PC-3 (cell line): ENCODE measurements at regions not wholly inside any gene's neighbourhood (a gene's known extent, or its start where the extent isn't known, plus 50 kb on each side); places are given as distances from the start of the nearest gene placed in this dataset.

Experiments used
- CTCF ChIP-seq: fragments of 300-600 bp; sonication (generic); conservative IDR thresholded peaks from 2 replicates; pipeline ENCODE4 v1.5.1; 2017; ENCODE audit warnings: antibody characterized with exemption, low read depth, mild to moderate bottlenecking, low read length
- EZH2phosphoT487 ChIP-seq: fragments of 300-600 bp; sonication (generic); IDR thresholded peaks from 2 replicates; pipeline ENCODE4 v1.6.1; 2018; ENCODE audit warnings: mild to moderate bottlenecking, antibody characterized with exemption, low read length, borderline replicate concordance

GRCh38 chr1:63128556-63128955, 193.8 kb upstream of the FOXD3 start:
- TF ChIP-seq CTCF: no peak
- no peak for TF ChIP-seq EZH2phosphoT487
